HepG2 (cell line): ENCODE measurements at regions not wholly inside any gene's neighbourhood (a gene's known extent, or its start where the extent isn't known, plus 50 kb on each side); places are given as distances from the start of the nearest gene placed in this dataset.

Experiments
- ATAC-seq: fragments of 200-7000 bp; cut with Tn5 transposase; 3 replicates; pipeline ENCODE4 v1.9.1; 2020; ENCODE audit warnings: mild to moderate bottlenecking, moderate library complexity
- BruUV-seq: library from RNA; stranded (reverse); fragments of 400-500 nt; replicated peaks from 2 replicates; lab custom pipeline; 2021; lab: Mats Ljungman, UMichigan
- CTCF ChIA-PET: fragments of 300-600 bp; formaldehyde crosslinking; extraction: SDS; loops from one replicate; lab custom pipeline; 2021; ENCODE audit warnings: low total read pairs, inconsistent platforms, low intra/inter-chr PET ratio; lab: Yijun Ruan, JAX
- POLR2A ChIA-PET: fragments of 350-600 bp; sonication (Branson Sonifier 250); formaldehyde crosslinking; loops from one replicate; lab custom pipeline; 2020; ENCODE audit warnings: antibody characterized with exemption, inconsistent platforms; lab: Yijun Ruan, JAX
- DNase-seq: peaks from one replicate; pipeline ENCODE4 v3.0.0-alpha.2; 2015; ENCODE audit warnings: low spot score
- FAIRE-seq: peaks from 3 replicates; lab custom pipeline; 2011; peaks lifted over from hg19 to GRCh38; lab: Jason Lieb, UNC
- H2AFZ ChIP-seq: one replicate; pipeline ENCODE4 v1.6.1; 2011; ENCODE audit warnings: low read length, inconsistent platforms
- H3K27ac ChIP-seq: fragments of 300-600 bp; 3 replicates; pipeline ENCODE4 v1.8.0; 2011; ENCODE audit warnings: mixed run types, mild to moderate bottlenecking, mixed read lengths, low read length, inconsistent platforms; ENCODE audit not compliant: insufficient read depth; ENCODE audit errors: extremely low read length
- H3K27me3 ChIP-seq, 2 experiments: fragments of 200-600 bp in 1 of 2; 2 replicates in 1 of 2; 3 replicates in 1 of 2; pipeline versions ENCODE4 v1.6.0 to v1.8.0; 2011; ENCODE audit warnings: low read length in 2 of 2, mild to moderate bottlenecking in 2 of 2, moderate library complexity in 2 of 2, inconsistent platforms in 1 of 2; ENCODE audit not compliant: insufficient read depth in 2 of 2, control insufficient read depth in 1 of 2
- H3K36me3 ChIP-seq, 2 experiments: fragments of 200-600 bp in 1 of 2; replicated peaks in 1 of 2; 2 replicates in 1 of 2; 3 replicates in 1 of 2; pipeline versions ENCODE4 v1.5.1 to v1.8.0; 2011; ENCODE audit warnings: low read length in 2 of 2, inconsistent platforms in 1 of 2; ENCODE audit not compliant: insufficient read depth in 2 of 2, control insufficient read depth in 1 of 2
- H3K4me1 ChIP-seq: 2 replicates; pipeline ENCODE4 v1.5.1; 2012; ENCODE audit warnings: low read length, inconsistent platforms; ENCODE audit not compliant: insufficient read depth
- H3K4me2 ChIP-seq: 2 replicates; pipeline ENCODE4 v1.6.0; 2011; ENCODE audit warnings: low read depth, low read length, inconsistent platforms
- H3K4me3 ChIP-seq, 3 experiments: fragments of 200-600 bp in 1 of 3; sonication (generic), shearing (Covaris generic) in 1 of 3; replicated peaks in 1 of 3; 2 replicates each; pipeline ENCODE4 v1.5.1; 2011 to 2016; ENCODE audit warnings: low read length in 3 of 3, inconsistent platforms in 2 of 3, low read depth in 2 of 3, mild to moderate bottlenecking in 2 of 3, control low read depth in 1 of 3, mixed read lengths in 1 of 3; ENCODE audit not compliant: insufficient read depth in 1 of 3
- H3K79me2 ChIP-seq: one replicate; pipeline ENCODE4 v1.6.1; 2011; ENCODE audit warnings: low read length, inconsistent platforms; ENCODE audit not compliant: insufficient read depth
- H3K9ac ChIP-seq: 2 replicates; pipeline ENCODE4 v1.6.0; 2011; ENCODE audit warnings: mild to moderate bottlenecking, low read depth, low read length, inconsistent platforms; ENCODE audit not compliant: insufficient read depth
- H3K9me3 ChIP-seq: 2 replicates; pipeline ENCODE4 v1.5.1; 2012; ENCODE audit warnings: mild to moderate bottlenecking, low read length
- H4K20me1 ChIP-seq: 2 replicates; pipeline ENCODE4 v1.6.0; 2011; ENCODE audit warnings: inconsistent platforms, mild to moderate bottlenecking, low read length, moderate library complexity; ENCODE audit not compliant: insufficient read depth
- CHD4 ChIP-seq: fragments of 200-600 bp; sonication (generic); IDR thresholded peaks from 2 replicates; pipeline ENCODE4 v1.7.0; 2017; ENCODE audit warnings: mild to moderate bottlenecking, low read length, borderline replicate concordance
- DPF2 ChIP-seq: sonication (generic); formaldehyde crosslinking; IDR thresholded peaks from 2 replicates; pipeline ENCODE4 v1.4.0; 2020; ENCODE audit warnings: mild to moderate bottlenecking, low read depth, missing genetic modification reagents, borderline replicate concordance
- FOXJ3 ChIP-seq: sonication (generic); formaldehyde crosslinking; IDR thresholded peaks from 2 replicates; pipeline ENCODE4 v1.4.0; 2020; ENCODE audit warnings: missing genetic modification reagents, mild to moderate bottlenecking, borderline replicate concordance
- GATAD2A ChIP-seq: IDR thresholded peaks from 2 replicates; pipeline ENCODE4 v1.6.1; 2016
- GTF2F1 ChIP-seq: fragments of 150-350 bp; IDR thresholded peaks from 2 replicates; pipeline ENCODE4 v1.6.1; 2014; ENCODE audit warnings: low read length
- KDM5B ChIP-seq: sonication (generic); formaldehyde crosslinking; IDR thresholded peaks from 2 replicates; pipeline ENCODE4 v1.4.0; 2020; ENCODE audit warnings: missing genetic modification reagents, mild to moderate bottlenecking, borderline replicate concordance
- NONO ChIP-seq, 2 experiments: fragments of 450-650 bp in 1 of 2; sonication (generic) in 1 of 2; formaldehyde crosslinking in 1 of 2; IDR thresholded peaks in 1 of 2; conservative IDR thresholded peaks in 1 of 2; 2 replicates each; pipeline versions ENCODE4 v1.6.1 to v1.8.0; 2017 to 2022; ENCODE audit warnings: mild to moderate bottlenecking in 1 of 2, missing genetic modification reagents in 1 of 2, moderate library complexity in 1 of 2
- ONECUT2 ChIP-seq: sonication (generic); formaldehyde crosslinking; IDR thresholded peaks from 2 replicates; pipeline ENCODE4 v1.4.0; 2020; ENCODE audit warnings: missing genetic modification reagents
- RBAK ChIP-seq: sonication (generic); formaldehyde crosslinking; IDR thresholded peaks from 2 replicates; pipeline ENCODE4 v1.5.1; 2020; ENCODE audit warnings: mild to moderate bottlenecking, missing genetic modification reagents
- RBM39 ChIP-seq: fragments of 200-400 bp; formaldehyde crosslinking; IDR thresholded peaks from one replicate; pipeline ENCODE4 v1.6.1; 2018; ENCODE audit warnings: antibody characterized with exemption, mild to moderate bottlenecking, low read depth, low read length; ENCODE audit not compliant: poor library complexity, severe bottlenecking
- SOX6 ChIP-seq, 2 experiments: fragments of 450-650 bp in 1 of 2; sonication (generic) in 1 of 2; formaldehyde crosslinking in 1 of 2; IDR thresholded peaks; 2 replicates each; pipeline versions ENCODE4 v1.4.0 to v1.6.1; 2017 to 2020; ENCODE audit warnings: antibody characterized with exemption in 1 of 2, mild to moderate bottlenecking in 1 of 2, missing genetic modification reagents in 1 of 2
- TCF7 ChIP-seq: sonication (generic); IDR thresholded peaks from 2 replicates; pipeline ENCODE4 v1.6.1; 2016; ENCODE audit warnings: antibody characterized with exemption, low read depth
- ZNF274 ChIP-seq: sonication (generic); formaldehyde crosslinking; IDR thresholded peaks from 2 replicates; pipeline ENCODE4 v1.5.1; 2020; ENCODE audit warnings: mild to moderate bottlenecking, missing genetic modification reagents
- ZNF562 ChIP-seq: sonication (generic); formaldehyde crosslinking; IDR thresholded peaks from 2 replicates; pipeline ENCODE4 v1.8.0; 2022; ENCODE audit warnings: missing genetic modification reagents, borderline replicate concordance
- ZNF570 ChIP-seq: sonication (generic); formaldehyde crosslinking; IDR thresholded peaks from 2 replicates; pipeline ENCODE4 v1.4.0; 2020; ENCODE audit warnings: mild to moderate bottlenecking, missing genetic modification reagents, borderline replicate concordance
- WGBS: methylation state at CpG from one replicate; pipeline ENCODE4 v1.1.6; 2017; ENCODE audit warnings: low lambda C conversion rate; 5-methylcytosine and 5-hydroxymethylcytosine counted together
- in situ Hi-C: cut with HindIII; loops from 2 replicates; pipeline ENCODE4 v1.10.0; 2017; ENCODE audit warnings: low pct_unique_long_range_greater_than_20kb; ENCODE audit not compliant: extremely low pct_ligation_motif_present
- intact Hi-C: fragments of 100-400 bp; cut with micrococcal nuclease; formaldehyde crosslinking; loops from one replicate; pipeline ENCODE4 v1.10.0; 2022; ENCODE audit not compliant: unreplicated experiment
- TF ChIP-seq, protein P1 (sequence below): IDR thresholded peaks from 2 replicates; pipeline ENCODE4 v1.6.1; 2012; ENCODE audit warnings: low read depth, low read length, improper control_type of control experiment
- TF ChIP-seq, protein P2 (sequence below): sonication (generic); formaldehyde crosslinking; IDR thresholded peaks from 2 replicates; pipeline ENCODE4 v1.4.0; 2020; ENCODE audit warnings: missing genetic modification reagents, mild to moderate bottlenecking, borderline replicate concordance
- TF ChIP-seq, protein P3 (sequence below): sonication (generic); formaldehyde crosslinking; IDR thresholded peaks from 2 replicates; pipeline ENCODE4 v1.8.1; 2023; ENCODE audit warnings: mild to moderate bottlenecking, missing genetic modification reagents

DNA sequence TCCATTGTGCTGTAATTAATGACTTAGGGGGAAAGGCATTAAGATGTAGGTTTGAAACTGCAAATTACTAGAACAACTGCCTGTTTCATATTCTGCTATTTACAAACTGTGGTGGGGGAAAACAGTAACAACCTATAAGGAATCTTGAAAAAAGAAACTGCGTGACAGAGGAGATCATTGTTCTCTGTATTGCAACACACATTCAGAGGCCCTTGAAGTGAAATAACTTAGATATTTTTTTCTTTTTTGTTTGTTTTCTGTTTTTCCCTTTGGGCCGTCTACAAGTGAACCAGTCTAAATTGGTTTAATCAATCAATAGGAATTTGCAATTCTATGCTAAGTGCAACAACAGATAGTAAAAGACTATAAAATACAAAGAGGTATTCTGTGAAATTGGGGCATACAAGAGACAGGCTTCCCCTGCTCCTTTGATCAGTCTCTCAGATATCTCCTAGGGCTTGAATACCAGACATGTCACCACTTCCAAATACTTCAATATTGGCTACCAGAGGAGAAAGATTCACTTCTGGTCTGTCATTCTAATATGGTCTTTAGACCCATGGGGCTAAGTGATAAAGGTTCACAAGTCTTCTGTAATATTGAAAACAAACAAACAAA is 2055.1 kb upstream of the CELF4 start (continued):
- TF ChIP-seq SOX6 (IDR thresholded peaks at IDR 0.05) (no peak), SOX6 (CRISPR knock-in tag; IDR thresholded peaks at IDR 0.05) (peak; percentile 46; the same call in 1 of the 2 replicates), ZNF274 (no peak), FOXJ3 (CRISPR knock-in tag) (0 out of 2 replicates have a peak, but pooled peaks have one; percentile 21), RBAK (CRISPR knock-in tag) (no peak), TCF7 (peak; percentile 23; the same call in 1 of the 2 replicates), GATAD2A (CRISPR knock-in tag) (peak; percentile 63)
- TF ChIP-seq, protein P1, sequence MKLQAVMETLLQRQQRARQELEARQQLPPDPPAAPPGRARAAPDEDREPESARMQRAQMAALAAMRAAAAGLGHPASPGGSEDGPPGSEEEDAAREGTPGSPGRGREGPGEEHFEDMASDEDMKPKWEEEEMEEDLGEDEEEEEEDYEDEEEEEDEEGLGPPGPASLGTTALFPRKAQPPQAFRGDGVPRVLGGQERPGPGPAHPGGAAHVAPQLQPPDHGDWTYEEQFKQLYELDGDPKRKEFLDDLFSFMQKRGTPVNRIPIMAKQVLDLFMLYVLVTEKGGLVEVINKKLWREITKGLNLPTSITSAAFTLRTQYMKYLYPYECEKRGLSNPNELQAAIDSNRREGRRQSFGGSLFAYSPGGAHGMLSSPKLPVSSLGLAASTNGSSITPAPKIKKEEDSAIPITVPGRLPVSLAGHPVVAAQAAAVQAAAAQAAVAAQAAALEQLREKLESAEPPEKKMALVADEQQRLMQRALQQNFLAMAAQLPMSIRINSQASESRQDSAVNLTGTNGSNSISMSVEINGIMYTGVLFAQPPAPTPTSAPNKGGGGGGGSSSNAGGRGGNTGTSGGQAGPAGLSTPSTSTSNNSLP: peak; percentile 44; the same call in 1 of the 2 replicates
- TF ChIP-seq, protein P2, sequence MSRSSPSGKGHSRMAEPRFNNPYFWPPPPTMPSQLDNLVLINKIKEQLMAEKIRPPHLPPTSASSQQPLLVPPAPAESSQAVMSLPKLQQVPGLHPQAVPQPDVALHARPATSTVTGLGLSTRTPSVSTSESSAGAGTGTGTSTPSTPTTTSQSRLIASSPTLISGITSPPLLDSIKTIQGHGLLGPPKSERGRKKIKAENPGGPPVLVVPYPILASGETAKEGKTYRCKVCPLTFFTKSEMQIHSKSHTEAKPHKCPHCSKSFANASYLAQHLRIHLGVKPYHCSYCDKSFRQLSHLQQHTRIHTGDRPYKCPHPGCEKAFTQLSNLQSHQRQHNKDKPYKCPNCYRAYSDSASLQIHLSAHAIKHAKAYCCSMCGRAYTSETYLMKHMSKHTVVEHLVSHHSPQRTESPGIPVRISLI (CRISPR knock-in tag): peak; percentile 24; the same call in 1 of the 2 replicates

DNA sequence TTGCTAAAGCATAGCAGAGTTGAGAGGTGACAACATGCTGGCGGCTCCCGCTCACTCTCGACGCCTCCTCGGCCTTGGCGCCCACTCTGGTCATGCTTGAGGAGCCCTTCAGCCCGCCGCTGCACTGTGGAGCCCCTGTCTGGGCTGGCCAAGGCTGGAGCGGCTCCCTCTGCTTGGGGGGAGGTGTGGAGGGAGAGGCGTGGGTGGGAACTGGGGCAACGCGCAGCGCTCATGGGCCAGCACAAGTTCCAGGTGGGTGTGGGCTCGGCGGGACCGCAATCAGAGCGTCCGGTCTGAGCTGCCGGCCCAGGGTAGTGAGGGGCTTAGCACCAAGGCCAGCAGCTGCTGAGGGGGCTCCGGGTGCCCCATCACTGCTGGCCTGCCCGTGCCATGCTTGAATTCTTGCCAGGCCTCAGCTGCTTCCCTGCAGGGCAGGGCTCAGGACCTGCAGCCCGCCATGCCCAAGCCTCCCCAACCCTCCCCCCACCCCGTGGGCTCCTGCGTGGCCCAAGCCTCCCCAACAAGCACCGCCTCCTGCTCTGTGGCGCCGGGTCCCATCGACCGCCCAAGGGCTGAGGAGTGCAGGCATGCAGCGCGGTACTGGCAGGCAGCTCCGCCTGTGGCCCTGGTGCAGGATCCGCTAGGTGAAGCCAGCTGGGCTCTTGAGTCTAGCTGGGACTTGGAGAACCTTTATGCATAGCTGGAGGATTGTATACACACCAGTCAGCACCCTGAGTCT is 2052.8 kb upstream of the CELF4 start:
- H3K27ac ChIP-seq: no peak overlapping the region
- ATAC-seq (no peak), DNase-seq (no peak), FAIRE-seq (no peak)
- in situ Hi-C loops (no loop called here), intact Hi-C loops (no loop called here)
- H3K27me3 ChIP-seq: no peaks in the 10 kb centered on the region
- ChIA-PET POLR2A (no interaction called here), CTCF (no interaction called here)
- H2AFZ ChIP-seq: no peak overlapping the region
- no peaks in the 10 kb centered on the region for H3K9me3 ChIP-seq
- H3K4me1 ChIP-seq: peaks cover 24% of the 10 kb centered on the region
- no peak overlapping the region for H3K4me2 ChIP-seq
- BruUV-seq: no TSS peak
- 96% methylated on average over 18 of the region's 33 CpGs for WGBS
- H4K20me1 ChIP-seq: no peaks in the 10 kb centered on the region
- H3K79me2 ChIP-seq: no peaks in the 10 kb centered on the region
- H3K4me3 ChIP-seq: no peak overlapping the region
- H3K9ac ChIP-seq: no peak overlapping the region
- no peaks in the 10 kb centered on the region for H3K36me3 ChIP-seq
- TF ChIP-seq ZNF562: no peak
- no peak for TF ChIP-seq RBM39
- no peak for TF ChIP-seq DPF2
- TF ChIP-seq ONECUT2 (CRISPR knock-in tag): no peak
- no peak for TF ChIP-seq KDM5B (CRISPR knock-in tag)
- no peak for TF ChIP-seq CHD4
- no peak for TF ChIP-seq ZNF570 (CRISPR knock-in tag)
- TF ChIP-seq, protein P3, sequence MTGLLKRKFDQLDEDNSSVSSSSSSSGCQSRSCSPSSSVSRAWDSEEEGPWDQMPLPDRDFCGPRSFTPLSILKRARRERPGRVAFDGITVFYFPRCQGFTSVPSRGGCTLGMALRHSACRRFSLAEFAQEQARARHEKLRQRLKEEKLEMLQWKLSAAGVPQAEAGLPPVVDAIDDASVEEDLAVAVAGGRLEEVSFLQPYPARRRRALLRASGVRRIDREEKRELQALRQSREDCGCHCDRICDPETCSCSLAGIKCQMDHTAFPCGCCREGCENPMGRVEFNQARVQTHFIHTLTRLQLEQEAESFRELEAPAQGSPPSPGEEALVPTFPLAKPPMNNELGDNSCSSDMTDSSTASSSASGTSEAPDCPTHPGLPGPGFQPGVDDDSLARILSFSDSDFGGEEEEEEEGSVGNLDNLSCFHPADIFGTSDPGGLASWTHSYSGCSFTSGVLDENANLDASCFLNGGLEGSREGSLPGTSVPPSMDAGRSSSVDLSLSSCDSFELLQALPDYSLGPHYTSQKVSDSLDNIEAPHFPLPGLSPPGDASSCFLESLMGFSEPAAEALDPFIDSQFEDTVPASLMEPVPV (CRISPR knock-in tag): no peak
- TF ChIP-seq NONO (IDR thresholded peaks at IDR 0.05): no peak
- TF ChIP-seq NONO (CRISPR knock-in tag; conservative IDR thresholded peaks at IDR 0.05): no peak
- TF ChIP-seq GTF2F1: no peak
